ENCODE measurements at regions not wholly inside any gene's neighbourhood (a gene's known extent, or its start where the extent isn't known, plus 50 kb on each side); places are given as distances from the start of the nearest gene placed in this dataset.

- TF ChIP-seq EZH2 (IDR thresholded peaks at IDR 0.05; ENCODE audit: low read depth): no peak
- TF ChIP-seq, protein P1, sequence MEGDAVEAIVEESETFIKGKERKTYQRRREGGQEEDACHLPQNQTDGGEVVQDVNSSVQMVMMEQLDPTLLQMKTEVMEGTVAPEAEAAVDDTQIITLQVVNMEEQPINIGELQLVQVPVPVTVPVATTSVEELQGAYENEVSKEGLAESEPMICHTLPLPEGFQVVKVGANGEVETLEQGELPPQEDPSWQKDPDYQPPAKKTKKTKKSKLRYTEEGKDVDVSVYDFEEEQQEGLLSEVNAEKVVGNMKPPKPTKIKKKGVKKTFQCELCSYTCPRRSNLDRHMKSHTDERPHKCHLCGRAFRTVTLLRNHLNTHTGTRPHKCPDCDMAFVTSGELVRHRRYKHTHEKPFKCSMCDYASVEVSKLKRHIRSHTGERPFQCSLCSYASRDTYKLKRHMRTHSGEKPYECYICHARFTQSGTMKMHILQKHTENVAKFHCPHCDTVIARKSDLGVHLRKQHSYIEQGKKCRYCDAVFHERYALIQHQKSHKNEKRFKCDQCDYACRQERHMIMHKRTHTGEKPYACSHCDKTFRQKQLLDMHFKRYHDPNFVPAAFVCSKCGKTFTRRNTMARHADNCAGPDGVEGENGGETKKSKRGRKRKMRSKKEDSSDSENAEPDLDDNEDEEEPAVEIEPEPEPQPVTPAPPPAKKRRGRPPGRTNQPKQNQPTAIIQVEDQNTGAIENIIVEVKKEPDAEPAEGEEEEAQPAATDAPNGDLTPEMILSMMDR (conservative IDR thresholded peaks at IDR 0.05): no peak
- H3K27me3 ChIP-seq (ENCODE audit: insufficient read depth, low read depth): no peaks in the 10 kb centered on the region
- H3K9me2 ChIP-seq (ENCODE audit: insufficient read depth): no peaks in the 10 kb centered on the region
- no peaks in the 10 kb centered on the region for H3K36me3 ChIP-seq (ENCODE audit: low read depth)
- no peak for DNase-seq
- H2AFZ ChIP-seq: no peak overlapping the region
- H3F3A ChIP-seq (ENCODE audit: insufficient read depth, low read depth): no peaks in the 10 kb centered on the region
- intact Hi-C loops (cut with micrococcal nuclease; ENCODE audit: unreplicated experiment): no loop called here
- H3K79me2 ChIP-seq (ENCODE audit: low read depth): no peaks in the 10 kb centered on the region
- H3K4me2 ChIP-seq: no peak overlapping the region
- no peaks in the 10 kb centered on the region for H3K4me1 ChIP-seq (replicated peaks; ENCODE audit: insufficient read depth)
- no peaks in the 10 kb centered on the region for H3K9me3 ChIP-seq (ENCODE audit: insufficient read depth, low read depth)
- POLR2A ChIA-PET (ENCODE audit: unreplicated experiment): no interaction called here
- CTCF ChIA-PET: no interaction called here
- no peak overlapping the region for H3K4me3 ChIP-seq
- BruUV-seq (replicated peaks): no TSS peak
- no peak overlapping the region for H3K27ac ChIP-seq
- H4K20me1 ChIP-seq (ENCODE audit: insufficient read depth): no peaks in the 10 kb centered on the region
These were observed 65.9 kb upstream of the ASTN2 start for GRCh38 chr9:117480729-117481128.

GRCh38 chr9:117480253-117480652 lies 65.4 kb upstream of the ASTN2 start:
- Histone ChIP-seq H2AFZ (no peak overlapping the region), H3K9me3 (ENCODE audit: insufficient read depth, low read depth) (no peaks in the 10 kb centered on the region), H3K9me2 (ENCODE audit: insufficient read depth) (no peaks in the 10 kb centered on the region), H3K4me2 (no peak overlapping the region), H3K79me2 (ENCODE audit: low read depth) (no peaks in the 10 kb centered on the region), H3F3A (ENCODE audit: insufficient read depth, low read depth) (no peaks in the 10 kb centered on the region), H3K4me3 (no peak overlapping the region), H3K27me3 (ENCODE audit: insufficient read depth, low read depth) (no peaks in the 10 kb centered on the region), H4K20me1 (ENCODE audit: insufficient read depth) (no peaks in the 10 kb centered on the region), H3K27ac (no peak overlapping the region), H3K4me1 (replicated peaks; ENCODE audit: insufficient read depth) (no peaks in the 10 kb centered on the region), H3K36me3 (ENCODE audit: low read depth) (no peaks in the 10 kb centered on the region)
- POLR2A ChIA-PET (ENCODE audit: unreplicated experiment): no interaction called here
- no peak for DNase-seq
- intact Hi-C loops (cut with micrococcal nuclease; ENCODE audit: unreplicated experiment): no loop called here
- no peak for TF ChIP-seq EZH2 (IDR thresholded peaks at IDR 0.05; ENCODE audit: low read depth)
- TF ChIP-seq, protein P1 (conservative IDR thresholded peaks at IDR 0.05): no peak
- CTCF ChIA-PET: no interaction called here
- BruUV-seq (replicated peaks): no TSS peak

DNA sequence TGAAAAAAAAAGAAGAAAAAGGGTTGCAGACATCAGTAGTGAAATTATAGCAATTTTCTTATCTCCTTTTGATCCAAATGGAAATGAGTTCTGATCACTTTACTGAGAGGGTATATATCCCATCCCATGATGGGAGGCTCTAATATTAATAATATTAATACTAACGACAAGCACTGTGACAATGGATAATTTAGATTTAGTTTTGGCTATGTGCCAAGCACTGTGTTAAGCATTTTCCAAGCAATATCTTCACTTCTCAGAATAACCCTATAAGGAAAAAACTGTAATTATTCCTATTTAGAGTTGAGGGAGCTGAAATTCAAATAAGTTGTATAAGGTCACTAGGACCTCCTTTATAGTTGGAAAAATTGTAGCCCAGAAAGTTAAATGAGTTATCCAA lies 58.4 kb upstream of the ASTN2 start:
- Histone ChIP-seq H3K4me3 (no peak overlapping the region), H3K27me3 (ENCODE audit: insufficient read depth, low read depth) (no peaks in the 10 kb centered on the region), H3K27ac (no peak overlapping the region), H3K79me2 (ENCODE audit: low read depth) (no peaks in the 10 kb centered on the region), H3K4me2 (no peak overlapping the region), H3K36me3 (ENCODE audit: low read depth) (no peaks in the 10 kb centered on the region), H4K20me1 (ENCODE audit: insufficient read depth) (no peaks in the 10 kb centered on the region), H3K4me1 (replicated peaks; ENCODE audit: insufficient read depth) (no peaks in the 10 kb centered on the region), H2AFZ (no peak overlapping the region), H3K9me2 (ENCODE audit: insufficient read depth) (no peaks in the 10 kb centered on the region; the same call in 1 of the 2 replicates), H3F3A (ENCODE audit: insufficient read depth, low read depth) (no peaks in the 10 kb centered on the region), H3K9me3 (ENCODE audit: insufficient read depth, low read depth) (no peaks in the 10 kb centered on the region)
- ChIA-PET CTCF (no interaction called here), POLR2A (ENCODE audit: unreplicated experiment) (no interaction called here)
- TF ChIP-seq, protein P1 (conservative IDR thresholded peaks at IDR 0.05): no peak
- TF ChIP-seq EZH2 (IDR thresholded peaks at IDR 0.05; ENCODE audit: low read depth): no peak
- intact Hi-C loops (cut with micrococcal nuclease; ENCODE audit: unreplicated experiment): no loop called here
- no TSS peak for BruUV-seq (replicated peaks)
- DNase-seq: no peak
